ENCODE measurements at regions not wholly inside any gene's neighbourhood (a gene's known extent, or its start where the extent isn't known, plus 50 kb on each side); places are given as distances from the start of the nearest gene placed in this dataset.

DNA sequence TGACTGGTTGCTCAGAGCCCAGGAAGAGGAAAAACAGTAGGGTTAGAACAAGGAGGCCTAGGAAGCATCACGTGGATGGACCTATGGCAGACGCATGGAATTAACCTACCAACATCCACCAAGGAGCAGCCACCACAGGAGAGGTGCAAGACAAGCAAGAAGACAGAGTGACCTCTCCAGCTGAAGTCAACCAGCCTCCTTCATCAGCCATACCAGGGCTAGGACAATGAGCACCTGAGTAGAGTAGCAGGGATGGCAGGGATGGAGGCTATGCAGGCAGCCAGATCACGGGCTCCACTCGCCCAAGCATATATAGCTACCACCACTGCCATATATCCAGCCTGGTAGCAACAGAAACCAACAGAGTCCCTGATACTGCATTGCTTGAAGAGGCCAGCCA, 202.1 kb upstream of the B3GAT1 start:
- Mint-ChIP-seq H3K4me3 (no peak overlapping the region), H3K36me3 (ENCODE audit: low read depth) (no peaks in the 10 kb centered on the region), H3K4me1 (no peaks in the 10 kb centered on the region), H3K9me3 (no peaks in the 10 kb centered on the region), H3K27ac (no peak overlapping the region), H3K27me3 (no peaks in the 10 kb centered on the region)
- DNase-seq (no peak), ATAC-seq (no peak)

DNA sequence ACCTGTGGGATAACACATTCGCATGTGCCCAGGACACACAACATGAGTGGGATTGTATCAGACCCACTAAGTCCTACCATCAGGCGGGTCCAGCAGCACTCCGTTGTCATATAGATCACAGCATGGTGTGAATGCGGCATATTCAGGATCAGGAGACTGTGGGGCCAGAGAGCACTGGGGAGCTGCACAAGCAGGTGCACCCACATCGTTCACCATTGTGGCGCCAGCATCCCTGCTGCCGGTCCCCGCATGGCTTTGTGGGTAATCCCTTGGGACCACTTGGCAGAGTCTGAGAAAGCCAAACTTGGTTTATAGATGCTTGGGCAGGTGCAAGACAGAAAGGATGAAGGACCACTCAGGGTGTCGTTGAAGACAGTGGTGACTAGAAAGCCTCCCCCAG, 201.6 kb upstream of the B3GAT1 start:
- H3K9me3 Mint-ChIP-seq = no peaks in the 10 kb centered on the region
- no peaks in the 10 kb centered on the region for H3K36me3 Mint-ChIP-seq (ENCODE audit: low read depth)
- no peaks in the 10 kb centered on the region for H3K4me1 Mint-ChIP-seq
- no peak overlapping the region for H3K27ac Mint-ChIP-seq
- no peak for DNase-seq
- ATAC-seq = no peak
- H3K4me3 Mint-ChIP-seq = no peak overlapping the region
- H3K27me3 Mint-ChIP-seq = no peaks in the 10 kb centered on the region

DNA sequence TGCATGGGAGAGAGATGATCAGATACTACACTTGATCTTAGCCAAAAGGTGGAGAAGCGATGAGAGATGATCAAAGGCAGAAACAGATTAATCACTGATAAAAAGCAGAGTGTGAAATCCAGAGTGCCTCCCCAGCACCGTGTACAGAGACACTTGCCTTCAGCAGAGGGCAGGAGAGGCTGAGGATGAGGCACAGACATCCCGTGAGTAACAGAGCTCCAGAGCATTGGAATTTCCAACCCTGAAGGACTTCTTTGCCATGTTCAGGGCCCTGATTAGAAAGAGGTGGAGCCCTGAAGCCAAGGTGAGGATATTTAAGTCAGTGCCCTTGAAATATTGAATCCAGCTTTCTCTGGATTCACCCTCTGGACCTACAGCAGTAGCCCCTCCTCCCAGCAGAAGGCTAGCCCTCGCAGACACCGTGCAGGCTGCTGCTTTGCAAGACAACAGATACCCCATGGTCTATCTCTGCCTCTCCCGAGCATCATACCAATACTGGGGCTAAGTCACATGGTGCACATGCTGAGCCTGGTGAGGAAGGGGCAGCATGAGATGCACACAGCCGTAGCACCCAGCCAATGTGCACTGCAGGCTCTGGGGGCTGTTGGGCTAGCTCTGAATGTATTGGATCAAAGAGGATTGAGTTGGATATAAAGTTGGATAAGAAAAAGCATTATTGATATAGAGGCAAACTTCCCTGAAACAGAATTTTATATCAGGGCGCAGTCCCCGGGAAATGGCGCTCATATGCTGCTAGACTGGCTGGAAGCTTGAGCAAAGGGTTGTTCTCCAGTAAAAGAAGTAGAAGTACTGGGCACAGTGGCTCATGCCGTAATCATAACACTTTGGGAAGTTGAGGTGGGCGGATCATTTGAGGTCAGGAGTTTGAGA, 200.3 kb upstream of the B3GAT1 start:
- DNase-seq (no peak), ATAC-seq (no peak)
- Mint-ChIP-seq H3K4me3 (no peak overlapping the region), H3K4me1 (no peaks in the 10 kb centered on the region), H3K27me3 (no peaks in the 10 kb centered on the region), H3K9me3 (no peaks in the 10 kb centered on the region), H3K27ac (no peak overlapping the region), H3K36me3 (ENCODE audit: low read depth) (no peaks in the 10 kb centered on the region)

DNA sequence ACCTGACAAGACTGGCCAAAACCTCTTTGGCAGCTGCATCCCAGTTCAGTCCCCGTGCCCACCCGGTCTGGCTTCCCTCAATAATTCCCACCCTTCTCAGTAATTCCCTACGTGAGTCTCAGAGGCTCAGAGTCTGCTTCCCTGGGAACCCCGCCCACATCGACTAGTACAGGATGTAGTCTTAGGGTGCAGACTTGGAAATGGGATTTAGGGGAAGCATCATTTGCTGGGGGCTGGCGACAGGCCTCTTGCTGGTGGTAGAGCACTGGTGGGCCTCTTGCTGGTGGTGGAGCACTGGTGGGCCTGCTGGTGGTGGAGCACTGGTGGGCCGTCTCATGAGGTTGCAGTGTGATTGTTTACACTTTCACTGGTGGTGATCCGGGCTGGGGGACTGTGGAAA, 199.5 kb upstream of the B3GAT1 start:
- no peaks in the 10 kb centered on the region for H3K36me3 Mint-ChIP-seq (ENCODE audit: low read depth)
- H3K27ac Mint-ChIP-seq = no peak overlapping the region
- no peak overlapping the region for H3K4me3 Mint-ChIP-seq
- DNase-seq (no peak), ATAC-seq (no peak)
- no peaks in the 10 kb centered on the region for H3K9me3 Mint-ChIP-seq
- H3K4me1 Mint-ChIP-seq = no peaks in the 10 kb centered on the region
- peaks cover 2% of the 10 kb centered on the region for H3K27me3 Mint-ChIP-seq

DNA sequence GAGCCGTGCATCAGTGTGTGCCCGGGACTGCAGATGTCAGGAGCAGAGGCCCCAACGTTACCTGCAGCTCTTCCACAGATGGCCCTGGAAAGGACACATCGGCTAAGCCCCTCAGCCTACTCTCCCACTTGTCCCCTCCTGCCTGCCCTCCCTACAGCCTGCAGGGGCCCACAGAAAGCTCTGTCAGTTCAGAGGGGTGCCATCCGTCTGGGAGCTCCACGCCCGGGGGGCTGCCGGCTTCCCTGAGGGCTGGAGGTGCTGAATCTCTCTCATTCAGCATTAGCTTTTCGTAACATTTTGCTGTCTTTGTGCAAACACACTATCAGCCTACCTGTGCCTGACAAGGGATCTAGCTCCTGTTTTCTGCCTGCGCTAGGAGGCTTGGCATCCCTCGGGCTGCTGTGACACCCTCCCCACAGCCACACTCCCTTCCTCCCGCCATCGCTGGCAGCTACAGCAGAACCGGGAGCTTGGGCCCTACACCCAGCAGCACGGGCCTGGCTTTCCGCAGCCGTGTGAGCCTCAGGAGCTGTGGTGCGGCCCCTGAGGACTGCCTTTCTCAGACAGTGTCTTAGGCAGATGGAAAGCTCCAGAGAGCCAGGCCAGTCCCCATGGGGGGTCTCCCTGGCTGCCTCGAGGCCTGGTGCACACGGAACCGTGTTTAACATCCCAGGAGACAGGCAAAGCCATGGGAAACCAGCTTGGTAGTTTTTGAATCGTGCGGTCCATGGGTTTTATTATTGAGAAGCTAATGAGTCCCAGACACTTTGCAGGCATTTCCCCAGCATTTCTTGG, 198.3 kb upstream of the B3GAT1 start:
- H3K4me1 Mint-ChIP-seq = no peaks in the 10 kb centered on the region
- DNase-seq (no peak), ATAC-seq (no peak)
- H3K27ac Mint-ChIP-seq = no peak overlapping the region
- no peaks in the 10 kb centered on the region for H3K9me3 Mint-ChIP-seq
- H3K36me3 Mint-ChIP-seq (ENCODE audit: low read depth) = no peaks in the 10 kb centered on the region
- H3K4me3 Mint-ChIP-seq = no peak overlapping the region
- peaks cover 2% of the 10 kb centered on the region for H3K27me3 Mint-ChIP-seq

DNA sequence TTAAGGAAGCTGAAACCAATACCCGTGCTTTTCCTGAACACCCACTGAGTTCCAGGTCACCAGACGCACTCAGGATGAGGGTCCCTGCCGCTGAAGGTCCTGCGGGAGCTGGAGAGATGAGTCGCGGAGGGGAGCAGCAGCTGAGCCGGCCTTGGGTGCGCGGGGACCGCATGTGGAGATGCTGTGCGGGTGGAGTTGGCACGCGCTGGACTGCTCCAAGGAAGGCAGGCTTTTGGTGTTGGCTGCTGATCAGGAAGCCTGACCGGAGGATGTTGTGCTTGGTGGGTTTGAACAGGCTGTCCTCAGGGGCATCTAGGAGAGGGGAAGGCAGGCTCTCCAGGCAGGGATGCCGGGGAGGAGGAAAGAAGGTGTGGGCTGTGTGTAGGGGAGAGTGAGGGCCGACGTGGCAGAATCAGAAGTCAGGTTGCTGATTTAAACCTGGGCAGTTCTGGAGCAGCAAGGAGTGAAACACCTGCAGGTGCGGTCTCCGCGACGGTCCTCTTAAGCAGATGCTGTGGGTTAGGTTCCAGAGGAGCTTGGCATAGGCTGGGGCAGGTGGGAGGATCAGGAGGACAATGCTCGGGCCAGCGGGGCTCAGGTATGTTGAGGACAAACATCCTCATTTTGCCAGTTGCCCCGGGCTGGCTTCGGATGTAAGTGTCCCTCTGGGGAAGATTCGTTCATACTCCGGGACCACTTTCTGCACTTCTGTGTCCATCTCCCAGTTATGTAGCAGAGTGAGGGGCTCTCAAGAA, 197.5 kb upstream of the B3GAT1 start:
- ATAC-seq = no peak
- H3K27me3 Mint-ChIP-seq = peaks cover 2% of the 10 kb centered on the region
- DNase-seq = no peak
- H3K4me3 Mint-ChIP-seq = no peak overlapping the region
- no peaks in the 10 kb centered on the region for H3K9me3 Mint-ChIP-seq
- H3K4me1 Mint-ChIP-seq = no peaks in the 10 kb centered on the region
- no peak overlapping the region for H3K27ac Mint-ChIP-seq
- H3K36me3 Mint-ChIP-seq (ENCODE audit: low read depth) = no peaks in the 10 kb centered on the region

DNA sequence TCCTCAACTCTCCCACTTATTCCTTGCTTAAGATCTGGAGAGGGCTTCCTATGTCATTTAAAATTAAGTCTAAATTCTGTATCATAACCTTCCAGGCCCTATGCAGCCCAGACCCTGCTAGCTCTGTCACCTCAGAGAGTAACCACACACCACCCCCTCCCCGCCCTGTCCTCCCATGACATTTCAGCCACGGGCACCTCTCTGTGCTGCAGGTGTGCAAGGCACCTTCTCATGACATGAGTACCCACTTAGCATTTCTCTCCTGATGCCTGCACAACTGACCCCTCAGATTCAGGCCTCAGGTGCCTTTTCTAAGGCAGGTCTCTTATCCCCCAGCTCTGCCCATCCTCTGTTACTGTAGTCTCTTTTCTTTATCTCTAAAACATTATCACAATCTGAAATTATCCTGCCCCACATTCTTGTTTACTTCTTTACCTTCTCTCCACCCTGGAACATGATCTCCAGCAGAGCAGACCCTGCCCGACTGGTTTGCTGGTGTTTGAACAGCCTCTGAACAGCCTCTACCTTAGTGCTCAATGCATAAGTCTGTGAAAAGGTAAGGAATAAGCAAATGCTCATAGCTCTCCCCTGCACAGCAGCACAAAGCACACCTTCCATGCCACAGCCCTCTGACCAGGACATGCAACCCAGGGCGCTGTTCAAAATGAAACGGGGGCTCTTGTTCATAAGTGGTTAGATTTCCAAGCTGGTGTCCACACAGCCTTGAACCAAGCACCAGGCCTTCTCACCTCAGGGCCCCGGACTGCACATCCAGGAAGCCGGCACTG, 196.1 kb upstream of the B3GAT1 start:
- no peak for ATAC-seq

DNA sequence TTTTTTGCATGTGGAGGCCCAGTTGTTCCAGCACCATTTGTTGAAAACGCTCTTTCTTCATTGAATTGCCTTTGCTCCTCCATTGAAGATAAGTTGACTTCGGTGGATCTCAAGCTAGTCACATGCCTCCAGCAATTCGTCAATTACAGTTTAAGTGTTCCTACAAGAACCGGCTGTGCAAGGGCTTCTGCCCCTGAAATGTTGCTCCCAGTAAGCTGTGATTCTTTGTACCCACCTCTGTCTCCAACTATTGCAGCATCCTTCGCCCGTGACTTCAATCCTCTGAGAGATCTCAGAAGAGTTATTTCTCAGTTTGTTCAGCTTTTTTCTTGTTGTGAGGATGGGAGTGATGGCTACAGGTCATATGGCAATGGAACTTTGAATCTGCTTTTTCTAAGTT, 194.2 kb upstream of the B3GAT1 start:
- no peaks in the 10 kb centered on the region for H3K9me3 Mint-ChIP-seq
- DNase-seq (no peak), ATAC-seq (no peak)
- no peak overlapping the region for H3K4me3 Mint-ChIP-seq
- H3K27ac Mint-ChIP-seq = no peak overlapping the region
- H3K36me3 Mint-ChIP-seq (ENCODE audit: low read depth) = no peaks in the 10 kb centered on the region
- peaks cover 13% of the 10 kb centered on the region for H3K27me3 Mint-ChIP-seq
- H3K4me1 Mint-ChIP-seq = no peaks in the 10 kb centered on the region

More for the DNA sequence above, 196.1 kb upstream of the B3GAT1 start:
- DNase-seq = no peak
- no peaks in the 10 kb centered on the region for H3K4me1 Mint-ChIP-seq
- no peak overlapping the region for H3K4me3 Mint-ChIP-seq
- H3K27me3 Mint-ChIP-seq = peaks cover 7% of the 10 kb centered on the region
- H3K27ac Mint-ChIP-seq = no peak overlapping the region
- H3K9me3 Mint-ChIP-seq = no peaks in the 10 kb centered on the region
- no peaks in the 10 kb centered on the region for H3K36me3 Mint-ChIP-seq (ENCODE audit: low read depth)

DNA sequence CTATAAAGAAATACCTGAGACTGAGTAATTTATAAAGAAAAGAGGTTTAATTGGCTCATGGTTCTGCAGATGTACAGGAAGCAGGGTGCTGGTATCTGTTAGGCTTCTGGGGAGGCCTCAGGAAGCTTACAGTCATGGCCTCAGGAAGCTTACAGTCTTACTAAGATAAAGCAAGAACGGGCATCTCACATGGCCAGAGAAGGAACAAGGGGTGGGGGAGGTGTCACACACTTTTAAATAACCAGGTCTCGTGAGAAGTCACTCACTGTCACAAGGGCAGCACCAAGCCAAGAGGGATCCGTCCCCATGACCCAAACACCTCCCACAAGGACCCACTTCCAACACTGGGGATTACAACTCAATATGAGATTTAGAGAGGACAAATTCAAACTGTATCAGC, 192.8 kb upstream of the B3GAT1 start:
- no peaks in the 10 kb centered on the region for H3K4me1 Mint-ChIP-seq
- peaks cover 18% of the 10 kb centered on the region for H3K27me3 Mint-ChIP-seq
- no peaks in the 10 kb centered on the region for H3K36me3 Mint-ChIP-seq (ENCODE audit: low read depth)
- H3K9me3 Mint-ChIP-seq = no peaks in the 10 kb centered on the region
- H3K4me3 Mint-ChIP-seq = no peak overlapping the region
- ATAC-seq (no peak), DNase-seq (no peak)
- H3K27ac Mint-ChIP-seq = no peak overlapping the region

DNA sequence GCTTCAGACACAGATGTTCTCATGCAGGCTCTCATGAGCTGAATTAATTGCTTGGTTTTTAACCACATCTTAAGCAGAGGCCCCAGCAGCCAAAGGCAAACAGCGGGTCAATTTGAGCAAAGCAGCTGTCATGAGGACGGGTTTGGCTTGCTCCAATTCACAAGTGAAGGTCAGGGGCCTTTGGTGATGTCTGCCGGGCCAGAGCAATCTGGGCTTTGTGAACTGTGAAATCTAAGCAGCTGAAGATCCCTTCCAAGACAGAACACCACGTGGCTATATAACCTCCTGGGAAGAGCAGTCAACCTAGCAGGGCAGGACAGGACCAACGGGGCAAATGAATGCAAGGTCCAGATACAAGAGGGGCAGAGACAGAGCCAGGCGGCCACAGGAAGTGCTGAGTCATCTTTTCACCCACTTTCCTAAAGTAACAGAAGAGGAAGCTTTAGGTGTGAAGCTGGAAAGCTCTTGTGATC, 187.3 kb upstream of the B3GAT1 start:
- H3K27me3 Mint-ChIP-seq = peaks cover 21% of the 10 kb centered on the region
- no peak for DNase-seq
- no peaks in the 10 kb centered on the region for H3K9me3 Mint-ChIP-seq
- ATAC-seq = no peak
- no peaks in the 10 kb centered on the region for H3K36me3 Mint-ChIP-seq (ENCODE audit: low read depth)
- no peak overlapping the region for H3K27ac Mint-ChIP-seq
- no peak overlapping the region for H3K4me3 Mint-ChIP-seq
- no peaks in the 10 kb centered on the region for H3K4me1 Mint-ChIP-seq

DNA sequence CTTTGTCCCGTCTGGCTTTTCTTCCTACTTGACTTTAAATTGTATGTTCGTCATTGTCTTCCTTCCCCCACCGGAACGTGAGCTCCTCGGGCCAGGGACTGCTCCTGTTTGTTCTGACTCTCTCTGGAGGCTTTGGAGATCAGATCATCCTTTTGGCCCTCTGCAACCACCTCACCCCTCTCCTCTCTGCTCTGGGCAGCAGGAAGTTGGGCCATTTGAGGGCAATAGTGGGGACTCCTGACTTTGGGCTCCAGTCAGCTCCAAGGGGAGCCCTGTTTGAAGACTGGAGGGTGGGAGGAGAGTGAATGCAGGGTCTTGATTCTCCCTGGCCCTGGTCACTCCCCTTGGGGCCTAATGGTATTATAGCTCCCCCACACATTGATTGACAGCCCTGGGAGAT, 186.3 kb upstream of the B3GAT1 start:
- ATAC-seq = no peak
- no peaks in the 10 kb centered on the region for H3K9me3 Mint-ChIP-seq
- no peaks in the 10 kb centered on the region for H3K36me3 Mint-ChIP-seq (ENCODE audit: low read depth)
- H3K4me1 Mint-ChIP-seq = no peaks in the 10 kb centered on the region
- H3K27me3 Mint-ChIP-seq = peaks cover 18% of the 10 kb centered on the region
- H3K4me3 Mint-ChIP-seq = no peak overlapping the region
- DNase-seq = no peak
- H3K27ac Mint-ChIP-seq = no peak overlapping the region

DNA sequence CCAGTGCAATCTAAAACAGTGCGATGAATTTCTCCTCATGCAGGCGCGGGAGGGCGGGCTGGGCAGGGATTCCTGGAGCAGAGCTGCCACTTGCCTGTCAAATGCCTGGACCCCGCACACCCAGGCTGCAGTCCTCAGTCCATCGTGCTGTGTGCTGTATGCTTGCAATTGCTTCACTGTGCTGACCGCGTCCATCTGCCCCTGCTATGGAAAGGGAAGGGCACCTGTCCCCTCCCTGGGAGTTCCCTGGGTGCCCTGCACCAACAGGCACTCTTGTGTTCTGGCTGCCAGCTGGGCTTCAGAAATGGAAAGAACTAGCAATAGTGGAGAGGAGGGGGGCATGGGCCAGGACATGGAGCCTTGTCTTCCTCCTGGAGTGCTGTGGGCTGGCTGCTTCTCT, 185.4 kb upstream of the B3GAT1 start:
- Mint-ChIP-seq H3K27ac (no peak overlapping the region), H3K36me3 (ENCODE audit: low read depth) (no peaks in the 10 kb centered on the region), H3K9me3 (no peaks in the 10 kb centered on the region), H3K4me1 (no peaks in the 10 kb centered on the region), H3K27me3 (peaks cover 15% of the 10 kb centered on the region), H3K4me3 (no peak overlapping the region)
- ATAC-seq (no peak), DNase-seq (no peak)

DNA sequence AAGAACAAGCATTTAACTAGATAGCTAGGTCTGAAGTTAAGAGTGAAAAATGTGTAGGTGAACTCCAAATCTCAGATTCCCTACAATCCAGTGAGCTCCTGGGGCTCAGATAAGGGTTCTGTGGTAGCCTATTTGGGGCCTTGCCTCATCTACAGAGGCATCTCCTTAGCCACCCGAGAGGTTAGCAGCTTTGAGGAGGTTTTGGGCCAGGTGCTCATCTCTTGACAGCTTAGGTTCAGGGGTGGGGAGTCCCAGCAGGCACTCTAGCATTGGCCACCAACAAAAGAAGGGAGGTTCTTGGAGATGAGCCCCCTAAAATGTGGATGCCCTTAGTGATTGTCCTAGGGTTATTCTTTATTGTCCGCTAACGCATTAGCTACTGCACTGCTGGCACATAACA, 184.4 kb upstream of the B3GAT1 start:
- peaks cover 10% of the 10 kb centered on the region for H3K27me3 Mint-ChIP-seq
- no peaks in the 10 kb centered on the region for H3K36me3 Mint-ChIP-seq (ENCODE audit: low read depth)
- DNase-seq (no peak), ATAC-seq (no peak)
- no peak overlapping the region for H3K27ac Mint-ChIP-seq
- no peak overlapping the region for H3K4me3 Mint-ChIP-seq
- no peaks in the 10 kb centered on the region for H3K4me1 Mint-ChIP-seq
- H3K9me3 Mint-ChIP-seq = no peaks in the 10 kb centered on the region

DNA sequence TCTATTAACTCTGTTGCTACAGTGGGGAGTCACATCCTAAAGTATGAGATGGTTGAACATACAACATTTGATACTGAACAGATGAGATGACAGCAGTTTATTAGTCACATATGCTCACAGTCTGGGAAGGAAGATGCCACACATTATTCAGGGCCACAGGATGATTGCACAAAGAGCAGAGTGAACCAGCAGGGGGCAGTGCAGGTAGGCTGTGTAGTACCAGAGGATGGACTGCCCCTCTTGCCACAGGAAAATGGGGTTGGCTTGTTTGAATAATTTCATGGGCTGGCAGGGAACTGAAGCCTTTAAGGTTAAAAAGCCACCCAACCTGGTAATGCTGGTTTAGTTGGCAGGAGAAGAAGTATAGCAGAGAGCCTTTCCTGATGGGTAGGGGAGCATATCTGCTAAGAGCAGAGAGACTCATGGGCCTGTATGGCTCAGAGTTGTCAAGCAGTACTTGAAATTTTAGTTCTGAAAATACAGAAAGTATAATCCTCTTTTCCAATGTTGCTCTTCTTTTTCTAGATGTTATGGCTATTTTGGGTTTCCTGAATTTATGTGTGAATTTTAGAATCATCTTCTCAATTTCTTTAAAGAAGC, 180.4 kb upstream of the B3GAT1 start:
- no peak overlapping the region for H3K27ac Mint-ChIP-seq
- no peaks in the 10 kb centered on the region for H3K4me1 Mint-ChIP-seq
- peak; percentile 71 for DNase-seq
- H3K36me3 Mint-ChIP-seq (ENCODE audit: low read depth) = no peaks in the 10 kb centered on the region
- H3K4me3 Mint-ChIP-seq = no peak overlapping the region
- ATAC-seq = peak; percentile 65
- H3K9me3 Mint-ChIP-seq = no peaks in the 10 kb centered on the region
- H3K27me3 Mint-ChIP-seq = peaks cover 9% of the 10 kb centered on the region

Measured in activated naive CD8-positive, alpha-beta T cell treated with anti-CD3 and anti-CD28 coated beads, Interleukin-2, amount 50 U/mL, for 24 hours (primary cell).